Iris pigment epithelial cell (primary cell): ENCODE measurements at regions not wholly inside any gene's neighbourhood (a gene's known extent, or its start where the extent isn't known, plus 50 kb on each side); places are given as distances from the start of the nearest gene placed in this dataset.
A peak's percentile ranks its signal among the peaks of the same experiment; 100 is the strongest.
"Not testable (repeated sequence)": the region's sequence is repeated elsewhere in the genome, so short reads cannot be mapped to it uniquely, and the experiment has no call there.

ENCODE experiments used
- DNase-seq: peaks from one replicate; pipeline ENCODE4 v3.0.0-alpha.2; 2011; ENCODE audit warnings: low read depth

DNA sequence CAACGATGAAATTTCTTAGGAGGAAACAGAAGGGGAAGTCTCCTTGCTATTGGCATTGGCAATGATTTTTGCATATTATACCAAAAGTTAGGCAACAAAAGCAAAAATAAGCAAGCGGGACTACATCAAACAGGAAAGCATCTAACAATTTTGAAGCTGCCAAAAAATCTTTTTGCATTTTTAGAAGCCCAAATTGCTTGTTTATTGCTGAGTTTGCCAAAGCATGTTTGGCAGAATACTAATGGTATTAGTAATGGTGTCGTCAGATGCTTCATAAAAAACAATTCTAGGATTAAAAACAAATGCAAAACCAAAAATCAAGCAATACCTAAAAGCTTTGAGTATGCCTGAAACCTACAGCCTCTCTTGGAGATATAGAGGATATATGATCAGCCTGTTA is 80.0 kb downstream of the GALR1 start:
- DNase-seq: no peak

DNA sequence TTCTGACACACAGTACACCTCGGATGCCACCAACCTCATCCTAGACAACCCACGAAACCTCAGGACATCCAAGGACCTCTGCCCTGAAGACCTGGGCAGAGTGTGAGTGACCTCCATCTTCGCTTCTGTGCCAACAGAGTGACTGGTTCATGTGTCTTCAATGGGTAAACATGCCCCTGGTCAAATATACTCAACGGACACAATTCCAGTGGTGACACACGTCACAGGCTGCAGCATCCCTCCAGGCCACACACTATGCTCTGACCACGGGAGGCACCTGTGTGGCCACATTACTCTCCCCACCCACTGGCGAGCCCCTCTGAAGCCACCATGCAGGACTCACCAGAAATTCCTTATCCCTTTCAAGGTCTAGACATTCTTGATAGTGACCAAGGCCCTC is 85.2 kb downstream of the GALR1 start:
- no peak for DNase-seq

DNA sequence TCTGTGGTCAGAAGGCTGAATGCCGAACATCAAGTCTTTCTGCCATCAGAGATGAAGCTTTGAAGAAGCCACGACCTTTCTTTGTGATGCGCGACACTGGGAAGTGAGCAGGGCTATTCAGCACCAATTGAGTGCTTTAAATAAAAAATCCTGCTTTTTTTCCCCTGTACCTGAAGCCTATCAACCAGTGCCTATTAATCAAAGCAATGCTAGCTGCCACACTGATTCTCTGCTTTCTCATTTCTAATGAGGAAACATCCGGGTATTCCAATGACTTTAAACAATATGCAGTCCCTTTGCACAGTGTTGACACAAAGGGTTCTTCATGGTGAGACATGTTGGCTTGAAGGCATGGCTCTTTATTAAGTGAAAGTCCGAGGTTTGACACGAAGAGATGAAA is 88.0 kb downstream of the GALR1 start:
- no peak for DNase-seq

DNA sequence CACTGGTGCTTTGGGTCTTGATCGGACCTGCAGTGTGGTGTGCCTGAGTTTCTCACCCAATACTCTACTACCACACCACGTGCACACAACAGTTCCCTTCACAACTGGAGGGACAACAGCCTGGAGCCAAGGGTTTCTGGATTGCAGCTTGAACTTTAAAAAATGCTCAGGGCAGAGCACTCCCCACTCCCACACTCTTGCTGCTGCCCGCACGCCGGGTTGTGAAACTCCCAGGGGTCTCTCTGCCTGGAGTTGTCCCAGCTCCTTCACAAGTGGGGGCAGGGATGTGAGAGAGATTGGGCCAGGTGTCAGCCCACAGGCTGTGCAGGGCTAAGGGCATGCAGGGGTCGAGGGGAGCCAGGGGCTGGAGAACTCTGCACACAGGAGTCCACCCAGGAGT is 89.4 kb downstream of the GALR1 start:
- DNase-seq: no peak

DNA sequence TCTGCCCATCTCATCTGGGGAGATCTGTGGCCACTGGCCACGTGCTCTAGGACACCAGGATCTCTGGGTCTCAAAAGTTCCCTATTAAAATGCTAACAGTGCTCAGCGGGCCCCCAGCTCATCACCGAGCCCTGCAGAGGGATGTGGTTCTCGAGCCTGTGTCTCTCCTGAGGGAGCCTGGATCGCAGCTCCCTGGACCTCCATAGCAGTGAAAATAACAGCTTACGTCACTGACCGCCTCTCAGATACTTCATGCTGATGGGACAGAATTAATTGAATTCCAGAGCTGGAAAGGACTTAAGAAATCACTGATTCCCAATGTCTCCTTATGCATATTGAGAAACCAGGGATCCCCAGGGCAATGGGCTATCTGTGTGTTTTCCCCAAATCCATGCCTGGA is 90.0 kb downstream of the GALR1 start:
- DNase-seq: no peak

DNA sequence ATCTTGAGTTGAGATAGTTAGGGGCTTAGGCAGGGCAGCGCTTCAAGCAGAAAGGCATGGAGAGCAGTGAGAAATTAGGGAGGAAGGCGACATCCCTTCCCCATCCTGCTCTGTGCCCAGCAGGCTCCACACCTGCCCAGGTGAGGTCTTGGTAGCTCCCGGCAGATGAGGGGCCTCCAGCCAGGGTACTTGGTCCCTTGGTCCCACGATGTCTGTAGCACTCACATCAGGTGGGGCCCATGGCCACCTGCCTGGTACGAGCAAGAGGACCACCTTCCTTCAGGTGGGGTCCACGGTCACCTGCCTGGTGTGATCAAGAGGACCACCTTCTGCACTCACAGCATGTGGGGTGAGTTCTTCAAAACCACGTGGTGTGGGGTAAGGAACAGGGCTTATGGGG is 91.2 kb downstream of the GALR1 start:
- DNase-seq: no peak

DNA sequence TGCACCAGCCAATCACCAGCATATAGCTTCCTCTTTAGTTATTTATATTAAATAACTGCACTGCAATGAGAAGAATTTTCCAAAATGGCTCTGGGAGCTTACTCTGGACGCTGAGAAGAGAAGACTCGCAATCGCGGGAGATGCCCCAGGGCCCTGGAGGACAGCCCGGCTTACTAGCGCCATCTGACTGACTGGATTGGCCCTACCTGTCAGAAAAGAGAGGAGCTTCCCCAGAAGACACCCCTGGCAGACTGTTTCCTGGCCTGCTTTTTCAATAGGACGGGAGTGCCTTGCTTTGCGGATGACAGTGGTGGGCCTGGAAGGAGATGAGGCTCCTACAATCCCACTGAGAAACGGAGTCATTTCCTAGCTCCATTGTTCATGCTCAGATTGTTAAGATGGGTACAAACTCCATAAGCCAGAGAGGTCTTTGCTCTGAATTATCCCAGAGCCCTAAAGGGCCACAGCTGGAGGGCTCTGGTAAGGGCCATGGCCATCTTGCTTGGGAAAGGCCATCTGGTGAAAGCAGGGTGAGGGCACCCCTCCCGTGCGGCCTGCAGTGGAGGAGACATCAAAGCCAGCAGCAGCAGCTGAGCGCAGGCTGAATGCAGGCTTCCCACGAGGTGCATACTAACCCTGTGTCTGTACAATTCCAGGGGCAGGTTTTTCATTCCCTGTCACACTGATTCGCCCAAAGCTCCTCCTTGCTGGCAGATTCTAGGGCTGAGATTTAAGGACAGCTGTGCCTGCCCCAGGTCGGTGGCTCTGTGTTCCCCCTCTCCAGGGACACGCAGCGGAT is 92.1 kb downstream of the GALR1 start:
- no peak for DNase-seq

DNA sequence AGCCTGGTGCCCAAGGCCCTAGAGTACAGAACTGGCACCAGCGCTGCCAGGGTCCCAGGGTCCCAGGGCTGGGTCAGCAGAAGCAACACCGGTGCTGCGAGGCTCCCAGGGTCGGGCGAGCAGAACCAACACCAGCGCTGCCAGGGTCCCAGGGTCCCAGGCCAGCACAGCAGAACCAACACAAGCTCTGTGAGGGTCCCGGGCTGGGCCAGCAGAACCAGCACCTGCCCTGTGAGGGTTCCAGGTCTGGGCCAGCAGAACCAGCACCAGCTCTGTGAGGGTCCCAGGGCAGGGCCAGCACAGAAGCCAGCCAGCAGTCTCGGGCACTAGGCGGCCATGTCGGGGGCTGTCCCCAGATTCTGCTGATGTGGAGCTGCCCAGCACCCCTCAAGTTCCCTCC is 93.1 kb downstream of the GALR1 start:
- DNase-seq: no peak

DNA sequence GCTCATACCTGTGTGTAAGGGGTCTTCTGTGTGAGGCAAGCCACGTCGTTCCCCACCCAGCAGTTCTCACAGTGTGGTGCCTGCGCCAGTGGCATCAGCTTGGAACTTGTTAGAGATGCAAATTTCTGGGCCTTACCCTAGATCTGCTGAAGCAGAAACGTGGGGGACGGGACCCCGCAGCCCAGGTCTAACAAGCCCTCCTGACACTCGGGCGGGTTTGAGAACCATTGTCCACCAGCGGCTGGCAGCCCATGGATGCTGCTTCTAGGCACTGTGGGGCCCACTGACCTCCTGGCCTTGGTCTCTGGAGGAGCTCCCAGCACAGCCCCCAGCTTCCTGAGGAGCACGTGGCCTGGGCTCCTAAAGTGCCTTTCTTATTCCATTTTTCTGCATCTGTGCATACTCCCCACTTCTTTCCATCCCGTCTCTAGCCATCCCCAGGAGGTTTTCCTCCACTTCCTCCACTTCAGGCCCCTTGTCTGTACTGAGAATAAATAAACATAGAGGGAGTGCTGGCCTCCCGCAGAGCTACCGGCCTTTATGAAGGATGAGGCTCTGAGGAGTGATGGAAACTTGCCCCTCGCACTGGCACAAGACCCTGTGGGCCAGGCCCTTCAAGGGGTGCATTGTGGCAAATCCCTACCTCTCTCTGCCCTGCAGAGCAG is 94.3 kb downstream of the GALR1 start:
- no peak for DNase-seq

DNA sequence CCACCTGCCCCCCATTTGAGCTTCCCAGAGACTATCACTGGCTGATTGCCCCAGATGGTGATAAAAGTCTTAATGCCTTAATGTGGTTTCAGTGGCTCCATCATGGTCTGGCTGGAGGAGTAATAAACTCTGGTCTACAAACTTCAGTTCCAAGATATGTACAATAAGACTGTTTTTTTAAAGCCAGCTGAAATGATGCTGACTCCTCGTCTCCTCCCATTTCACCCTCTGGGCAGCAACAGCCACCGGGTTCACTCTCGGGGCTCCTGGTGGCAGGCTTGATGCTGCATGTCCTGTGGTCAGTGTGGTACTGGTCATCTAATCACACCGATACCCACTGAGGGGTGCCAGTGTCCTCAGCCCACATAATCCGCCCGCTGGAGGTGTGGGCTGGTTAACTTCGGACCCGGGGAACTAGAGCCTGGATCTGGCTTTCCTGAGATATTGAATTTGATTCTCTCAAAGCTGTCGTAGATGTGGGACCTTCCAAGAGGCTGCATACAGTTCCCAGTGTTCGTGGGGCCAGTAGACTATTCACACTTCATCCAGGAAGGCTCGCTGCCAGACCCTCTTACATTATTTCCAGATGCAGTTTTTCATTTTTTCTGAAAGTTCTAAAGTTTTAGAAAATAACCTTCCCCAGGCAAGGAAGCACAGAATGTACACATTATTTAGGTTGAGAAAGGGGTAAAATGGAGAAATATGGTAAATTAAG is 95.3 kb downstream of the GALR1 start:
- no peak for DNase-seq

DNA sequence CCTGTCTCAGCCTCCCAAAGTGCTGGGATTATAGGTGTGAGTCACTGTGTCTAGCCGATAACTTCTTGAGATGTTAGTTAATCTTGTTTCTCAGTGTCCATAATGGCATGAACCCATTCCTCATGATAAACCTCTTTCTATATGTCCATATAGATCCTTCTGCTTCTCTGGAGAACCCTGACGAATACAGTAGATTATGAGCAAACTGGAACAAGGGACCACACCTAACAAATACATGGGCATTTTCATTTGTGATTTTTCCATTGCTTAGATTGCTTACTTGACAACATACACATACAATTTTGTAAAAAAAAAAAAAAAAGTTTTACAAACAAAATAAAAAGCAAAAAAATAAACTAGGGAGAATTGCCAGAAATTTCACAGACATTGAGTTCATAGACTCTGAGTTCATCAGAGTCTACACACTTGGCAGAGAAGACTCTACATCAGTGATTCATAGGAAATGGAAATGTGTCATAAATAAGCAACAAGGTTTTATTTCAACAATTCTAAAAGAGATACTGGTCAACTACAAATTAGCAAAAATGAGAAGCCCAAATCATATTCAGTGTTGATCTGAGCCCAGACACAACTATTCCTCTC is 96.7 kb downstream of the GALR1 start:
- peak; percentile 39 for DNase-seq

DNA sequence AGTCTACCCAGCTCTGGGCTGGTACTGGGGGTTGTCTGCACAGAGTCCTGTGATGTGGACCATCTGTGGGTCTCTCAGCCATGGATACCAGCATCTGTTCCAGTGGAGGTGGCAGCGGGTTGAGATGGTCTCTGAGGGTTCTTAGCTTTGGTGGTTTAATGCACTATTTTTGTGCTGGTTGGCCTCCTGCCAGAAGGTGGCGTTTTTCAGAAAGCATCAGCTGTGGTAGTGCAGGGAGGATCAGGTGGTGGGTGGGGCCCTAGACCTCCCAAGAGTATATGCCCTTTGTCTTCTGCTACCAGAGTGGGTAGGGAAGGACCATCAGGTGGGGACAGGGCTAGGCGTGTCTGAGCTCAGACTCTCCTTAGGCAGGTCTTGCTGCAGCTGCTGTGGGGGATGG is 103.7 kb downstream of the GALR1 start:
- DNase-seq: not testable (repeated sequence)

DNA sequence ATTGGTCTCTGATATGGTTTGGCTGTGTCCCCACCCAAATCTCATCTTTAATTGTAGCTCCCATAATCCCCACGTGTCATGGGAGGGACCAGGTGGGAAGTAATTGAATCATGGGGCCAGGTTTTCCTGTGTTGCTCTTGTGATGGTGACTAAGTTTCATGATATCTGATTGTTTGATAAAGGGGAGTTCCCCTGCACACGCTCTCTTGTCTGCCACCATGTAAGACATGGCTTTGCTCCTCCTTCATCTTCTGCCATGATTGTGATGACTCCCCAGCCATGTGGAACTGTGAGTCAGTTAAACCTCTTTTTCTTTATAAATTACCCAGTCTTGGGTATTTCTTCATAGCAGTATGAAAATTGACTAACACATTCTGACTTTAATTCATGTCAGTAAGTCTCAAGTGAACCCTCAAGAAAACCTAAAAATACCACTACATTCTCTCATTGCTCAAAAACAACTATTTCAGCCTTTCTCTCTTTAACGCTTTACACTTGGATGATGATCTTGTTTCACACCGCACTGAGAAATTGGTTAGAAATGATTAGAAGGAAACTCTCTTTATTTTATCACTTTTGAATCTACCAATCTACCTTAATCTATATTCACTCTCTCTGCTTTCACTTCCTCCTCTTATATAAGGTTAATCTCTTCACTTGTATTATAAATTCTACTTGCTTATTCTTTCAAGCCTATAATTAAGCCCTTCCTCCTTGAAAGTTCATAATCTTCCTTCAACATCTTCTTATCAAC is 110.1 kb downstream of the GALR1 start:
- DNase-seq: no peak

DNA sequence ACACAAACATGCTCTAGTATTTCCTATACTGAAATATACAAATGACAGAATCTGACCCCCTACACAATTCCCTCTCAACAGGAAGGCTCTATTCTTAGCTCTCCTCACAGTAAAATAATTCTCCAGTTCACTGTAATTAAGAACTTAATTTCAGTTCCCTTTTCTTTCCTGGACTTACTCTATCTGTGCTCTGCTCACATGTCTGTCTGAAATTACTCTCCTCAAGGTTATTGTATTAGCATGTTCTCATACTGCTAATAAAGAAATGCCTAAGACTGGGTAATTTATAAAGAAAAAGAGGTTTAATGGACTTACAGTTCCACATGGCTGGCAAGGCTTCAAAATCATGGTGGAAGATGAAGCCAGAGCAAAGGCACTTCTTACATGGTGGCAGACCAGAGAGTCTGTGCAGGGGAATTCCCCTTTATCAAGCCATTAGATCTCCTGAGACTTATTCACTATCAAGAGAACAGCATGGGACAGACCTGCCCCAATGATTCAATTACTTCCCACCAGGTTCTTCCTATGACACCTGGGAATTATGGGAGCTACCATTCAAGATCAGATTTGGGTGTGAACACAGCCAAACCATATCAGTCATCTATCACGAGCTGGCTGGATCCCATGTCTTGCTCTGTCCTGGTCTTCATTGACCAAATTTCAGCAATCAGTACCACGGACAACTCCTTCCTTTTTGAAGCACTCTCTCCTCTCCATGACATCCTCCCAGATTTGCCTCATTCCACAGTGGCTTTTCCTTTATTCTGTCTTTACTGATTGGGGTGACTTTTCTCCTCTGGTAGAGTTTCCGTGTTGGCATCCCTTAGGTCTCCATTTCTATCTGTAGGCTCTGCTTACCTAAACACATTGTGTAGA is 110.9 kb downstream of the GALR1 start:
- DNase-seq: no peak

DNA sequence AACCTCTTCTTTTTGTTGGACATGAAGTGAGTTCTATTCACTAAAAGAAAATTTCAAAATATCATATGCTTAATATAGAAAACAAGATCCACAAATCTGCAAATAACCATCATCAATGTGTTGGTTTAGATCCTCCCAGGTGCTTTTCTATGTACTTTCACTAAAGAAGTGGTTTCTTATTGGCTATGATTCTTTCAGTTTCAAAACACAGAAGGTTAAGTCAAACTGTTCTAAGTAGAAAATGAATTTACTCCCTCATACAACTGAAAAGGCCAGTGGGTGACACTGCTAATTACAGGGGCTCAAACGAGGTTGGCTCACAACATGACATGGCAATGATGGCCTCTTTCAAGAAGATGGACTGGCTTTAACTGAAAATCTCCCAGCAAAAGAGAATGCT is 111.7 kb downstream of the GALR1 start:
- DNase-seq: no peak

DNA sequence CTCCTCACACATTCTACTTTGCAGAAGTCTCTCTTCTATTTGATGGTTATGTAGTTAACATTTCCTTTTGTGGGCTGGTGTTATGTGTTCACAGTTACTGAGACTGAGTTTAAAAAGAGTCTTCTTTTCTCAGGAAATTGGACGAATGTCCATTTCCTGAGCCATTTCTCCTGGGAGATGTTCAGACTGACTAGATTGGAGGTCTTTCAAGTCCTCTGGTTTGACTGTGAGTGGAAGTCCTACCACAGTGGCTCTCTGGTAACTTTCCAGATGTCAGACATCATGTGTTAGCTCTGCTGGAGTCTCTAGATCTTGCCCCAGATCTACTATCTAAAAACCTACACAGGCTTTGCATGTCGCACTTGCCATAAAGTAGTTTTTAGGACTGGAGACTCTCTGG is 116.0 kb downstream of the GALR1 start:
- DNase-seq: no peak

DNA sequence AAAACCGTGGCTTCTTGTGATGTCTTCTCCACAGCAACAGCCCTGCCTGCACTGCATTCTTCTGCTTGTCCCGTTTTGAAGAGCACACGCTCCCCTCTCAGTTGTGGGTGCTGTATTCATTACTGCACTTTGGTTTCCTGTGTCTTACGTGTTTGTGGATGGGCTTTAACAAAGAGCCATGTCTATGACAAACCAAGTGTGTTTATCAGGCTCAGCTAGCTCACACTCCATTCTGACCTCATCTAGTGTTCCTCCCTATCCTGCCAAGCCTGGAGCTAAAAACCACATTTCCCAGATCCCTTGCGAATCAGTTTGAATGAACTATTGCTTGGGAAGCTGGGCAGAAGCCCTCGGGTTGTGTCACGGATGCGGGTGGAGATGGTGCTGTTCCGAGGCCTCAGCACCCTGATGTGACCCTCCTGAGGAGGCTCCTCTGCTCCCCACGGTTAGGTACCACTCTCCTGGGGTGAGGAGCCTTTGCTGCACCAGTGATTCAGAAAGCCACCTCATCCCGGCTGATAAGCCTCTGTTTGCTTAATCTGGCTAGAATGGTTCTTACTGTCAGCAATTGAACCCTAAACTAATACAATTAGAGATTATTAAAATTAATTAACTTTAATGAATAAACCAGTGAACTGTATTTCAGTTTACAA is 116.5 kb downstream of the GALR1 start:
- no peak for DNase-seq

DNA sequence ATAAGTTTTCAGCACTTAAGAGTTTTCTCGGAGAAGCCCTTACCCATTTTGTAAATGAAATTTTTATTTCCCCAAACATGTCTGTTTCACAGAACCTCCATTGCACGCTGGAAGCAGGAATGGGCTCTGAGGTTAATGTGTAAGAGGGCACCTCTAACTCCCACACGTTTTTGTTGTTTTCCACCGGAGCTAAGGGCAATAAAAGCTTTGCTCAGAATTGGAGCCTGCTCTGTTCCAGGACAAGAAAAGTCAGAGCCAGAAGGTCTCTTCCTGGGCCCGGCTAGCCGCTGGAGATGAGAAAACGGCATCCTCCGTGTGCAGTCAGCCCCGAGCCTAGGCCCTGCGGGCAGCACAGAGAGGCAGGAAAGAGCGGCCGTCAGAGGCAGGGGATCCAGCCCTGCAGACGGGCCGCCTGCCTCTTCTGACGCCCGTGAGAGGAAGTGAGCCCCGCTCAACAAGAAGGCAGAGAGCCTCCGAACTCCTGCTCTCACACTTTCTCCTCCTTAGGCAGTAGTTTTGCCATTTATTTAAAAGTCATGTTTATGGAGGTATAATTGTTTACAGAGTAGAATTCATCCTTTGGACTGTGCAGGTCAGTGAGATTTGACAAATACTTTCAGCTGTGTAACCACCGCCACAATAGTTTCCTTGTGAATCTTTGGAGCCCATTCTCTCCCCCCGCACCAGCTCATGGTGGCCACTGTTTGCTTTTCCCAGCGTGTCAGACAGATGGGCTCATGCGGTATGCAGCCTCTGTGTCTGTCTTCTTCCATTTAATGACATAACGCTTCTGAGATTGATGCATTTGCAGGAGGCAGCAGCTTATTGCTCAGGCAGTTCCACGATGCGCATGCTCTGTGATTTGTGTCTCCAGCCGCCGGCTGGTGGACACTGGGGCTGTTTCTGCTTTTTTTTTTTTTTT is 117.3 kb downstream of the GALR1 start:
- peak; percentile 27 for DNase-seq

DNA sequence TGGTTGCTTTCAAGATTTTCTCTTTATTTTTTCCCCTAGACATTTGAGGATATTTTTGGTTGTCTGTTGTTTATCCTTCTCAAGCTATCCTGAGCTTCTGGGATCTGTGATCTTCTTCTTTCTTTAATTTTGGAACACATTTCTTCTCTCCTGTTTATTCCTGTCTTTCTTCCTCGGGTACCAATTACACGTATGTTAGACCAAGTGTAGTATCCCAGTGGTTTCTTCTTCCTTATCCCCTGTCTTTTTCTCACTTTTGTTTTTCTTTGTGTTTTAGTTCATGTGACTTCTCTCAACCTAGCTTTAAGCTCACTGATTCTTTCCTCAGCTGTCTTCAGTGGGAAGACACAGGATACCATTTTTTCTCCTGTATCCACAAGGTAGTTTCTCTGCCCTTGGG is 120.0 kb downstream of the GALR1 start:
- DNase-seq: no peak
